Panc1 (cell line): ENCODE measurements at regions not wholly inside any gene's neighbourhood (a gene's known extent, or its start where the extent isn't known, plus 50 kb on each side); places are given as distances from the start of the nearest gene placed in this dataset.

Experiments
- CTCF ChIP-seq: fragments of 450-650 bp; IDR thresholded peaks from 2 replicates; pipeline ENCODE4 v1.5.1; 2017; ENCODE audit warnings: mild to moderate bottlenecking
- POLR2AphosphoS5 ChIP-seq: IDR thresholded peaks from 2 replicates; pipeline ENCODE4 v1.6.1; 2012; ENCODE audit warnings: mild to moderate bottlenecking, low read depth, low read length, moderate library complexity
- REST ChIP-seq, 2 experiments: IDR thresholded peaks; 2 replicates each; pipeline ENCODE4 v1.6.1; 2011 to 2012; ENCODE audit warnings: low read depth in 2 of 2, control low read depth in 1 of 2, low read length in 1 of 2, mild to moderate bottlenecking in 1 of 2, moderate library complexity in 1 of 2; ENCODE audit not compliant: insufficient read depth in 1 of 2
- SIN3A ChIP-seq: IDR thresholded peaks from 2 replicates; pipeline ENCODE4 v1.6.1; 2012; ENCODE audit warnings: low read depth, mild to moderate bottlenecking, low read length, moderate library complexity, borderline replicate concordance; ENCODE audit not compliant: insufficient read depth
- TCF7L2 ChIP-seq: IDR thresholded peaks from 2 replicates; pipeline ENCODE4 v1.6.1; 2011; ENCODE audit warnings: mild to moderate bottlenecking, low read depth, low read length, inconsistent platforms

GRCh38 chr2:236867441-236868260 is 218.0 kb upstream of the COPS8 start:
- no peak for TF ChIP-seq CTCF
- no peak for TF ChIP-seq POLR2AphosphoS5
- no peak for TF ChIP-seq REST (IDR thresholded peaks at IDR 0.05; ENCODE audit: insufficient read depth in 1 of 2, low read depth in 2 of 2, low read length in 1 of 2)
- TF ChIP-seq TCF7L2: no peak
- no peak for TF ChIP-seq SIN3A
